ENCODE measurements at regions not wholly inside any gene's neighbourhood (a gene's known extent, or its start where the extent isn't known, plus 50 kb on each side); places are given as distances from the start of the nearest gene placed in this dataset.

- H3K4me1 Mint-ChIP-seq: no peaks in the 10 kb centered on the region
- no peak for DNase-seq
- Histone ChIP-seq H3K27me3 (replicated peaks in 1 of 2; ENCODE audit: control insufficient read depth in 2 of 2, extremely low read depth in 1 of 2, insufficient read depth in 2 of 2, low read length in 1 of 2) (no peaks in the 10 kb centered on the region), H3K9me3 (no peaks in the 10 kb centered on the region), H3K4me3 (ENCODE audit: control insufficient read depth in 1 of 2, extremely low read depth in 1 of 2, low read length in 1 of 2) (no peak overlapping the region), H3K4me1 (ENCODE audit: control insufficient read depth in 1 of 2, extremely low read depth in 1 of 2, insufficient read depth in 2 of 2, low read length in 2 of 2) (no peaks in the 10 kb centered on the region), H3K27ac (ENCODE audit: low read length) (no peak overlapping the region), H3K36me3 (ENCODE audit: control insufficient read depth in 2 of 2, extremely low read depth in 1 of 2, insufficient read depth in 1 of 2, low read length in 1 of 2) (no peaks in the 10 kb centered on the region)
- ChIA-PET POLR2A (no interaction called here), CTCF (no interaction called here)
- peaks cover 4 to 11% (median 8%) of the 10 kb centered on the region in 3 donors for H3K9me3 Mint-ChIP-seq
- H3K4me3 Mint-ChIP-seq: no peak overlapping the region
- no peaks in the 10 kb centered on the region for H3K27me3 Mint-ChIP-seq
- no CpG with 5 or more reads among the region's 6 CpGs for WGBS (ENCODE audit: insufficient coverage)
- no peak overlapping the region for H3K27ac Mint-ChIP-seq
- ATAC-seq (replicated peaks in 1 of 4): no peak
- no peaks in the 10 kb centered on the region for H3K36me3 Mint-ChIP-seq
These were observed 323.7 kb upstream of the KLF4 start for GRCh38 chr9:107813287-107813686.

- Mint-ChIP-seq H3K27me3 (no peaks in the 10 kb centered on the region), H3K4me3 (no peak overlapping the region), H3K4me1 (no peaks in the 10 kb centered on the region), H3K27ac (no peak overlapping the region), H3K36me3 (no peaks in the 10 kb centered on the region), H3K9me3 (peaks cover 6 to 16% (median 8%) of the 10 kb centered on the region in 3 donors)
- DNase-seq (no peak), ATAC-seq (replicated peaks in 1 of 4) (no peak)
- no peaks in the 10 kb centered on the region for H3K36me3 ChIP-seq (ENCODE audit: control insufficient read depth in 2 of 2, extremely low read depth in 1 of 2, insufficient read depth in 1 of 2, low read length in 1 of 2)
- H3K27ac ChIP-seq (ENCODE audit: low read length): no peak overlapping the region
- 92% methylated on average over 2 of the region's 6 CpGs for WGBS (ENCODE audit: insufficient coverage)
- CTCF ChIA-PET: no interaction called here
- no peaks in the 10 kb centered on the region for H3K4me1 ChIP-seq (ENCODE audit: control insufficient read depth in 1 of 2, extremely low read depth in 1 of 2, insufficient read depth in 2 of 2, low read length in 2 of 2)
- no peak overlapping the region for H3K4me3 ChIP-seq (ENCODE audit: control insufficient read depth in 1 of 2, extremely low read depth in 1 of 2, low read length in 1 of 2)
- no peaks in the 10 kb centered on the region for H3K9me3 ChIP-seq
- POLR2A ChIA-PET: no interaction called here
- H3K27me3 ChIP-seq (replicated peaks in 1 of 2; ENCODE audit: control insufficient read depth in 2 of 2, extremely low read depth in 1 of 2, insufficient read depth in 2 of 2, low read length in 1 of 2): no peaks in the 10 kb centered on the region
These were observed 320.9 kb upstream of the KLF4 start for GRCh38 chr9:107810461-107810961.

- Mint-ChIP-seq H3K4me1 (no peaks in the 10 kb centered on the region), H3K27ac (no peak overlapping the region), H3K36me3 (no peaks in the 10 kb centered on the region), H3K9me3 (peaks cover 6 to 16% (median 8%) of the 10 kb centered on the region in 3 donors), H3K4me3 (no peak overlapping the region), H3K27me3 (no peaks in the 10 kb centered on the region)
- DNase-seq: no peak
- Histone ChIP-seq H3K27me3 (replicated peaks in 1 of 2; ENCODE audit: control insufficient read depth in 2 of 2, extremely low read depth in 1 of 2, insufficient read depth in 2 of 2, low read length in 1 of 2) (no peaks in the 10 kb centered on the region), H3K9me3 (no peaks in the 10 kb centered on the region), H3K27ac (ENCODE audit: low read length) (no peak overlapping the region), H3K4me1 (ENCODE audit: control insufficient read depth in 1 of 2, extremely low read depth in 1 of 2, insufficient read depth in 2 of 2, low read length in 2 of 2) (no peaks in the 10 kb centered on the region), H3K36me3 (ENCODE audit: control insufficient read depth in 2 of 2, extremely low read depth in 1 of 2, insufficient read depth in 1 of 2, low read length in 1 of 2) (no peaks in the 10 kb centered on the region), H3K4me3 (ENCODE audit: control insufficient read depth in 1 of 2, extremely low read depth in 1 of 2, low read length in 1 of 2) (no peak overlapping the region)
- no peak for ATAC-seq (replicated peaks in 1 of 4)
- WGBS (ENCODE audit: insufficient coverage): 75% methylated on average over 2 of the region's 5 CpGs
- POLR2A ChIA-PET: no interaction called here
- CTCF ChIA-PET: no interaction called here
These were observed 320.4 kb upstream of the KLF4 start for GRCh38 chr9:107809871-107810460.

GRCh38 chr9:107807183-107807582, 317.6 kb upstream of the KLF4 start:
- no peaks in the 10 kb centered on the region for H3K36me3 Mint-ChIP-seq
- no peak overlapping the region for H3K27ac Mint-ChIP-seq
- no peaks in the 10 kb centered on the region for H3K27me3 ChIP-seq (replicated peaks in 1 of 2; ENCODE audit: control insufficient read depth in 2 of 2, extremely low read depth in 1 of 2, insufficient read depth in 2 of 2, low read length in 1 of 2)
- H3K4me1 ChIP-seq (ENCODE audit: control insufficient read depth in 1 of 2, extremely low read depth in 1 of 2, insufficient read depth in 2 of 2, low read length in 2 of 2): no peaks in the 10 kb centered on the region
- no peak overlapping the region for H3K4me3 ChIP-seq (ENCODE audit: control insufficient read depth in 1 of 2, extremely low read depth in 1 of 2, low read length in 1 of 2)
- no peak for DNase-seq
- ChIA-PET CTCF (no interaction called here), POLR2A (no interaction called here)
- no peaks in the 10 kb centered on the region for H3K4me1 Mint-ChIP-seq
- WGBS (ENCODE audit: insufficient coverage): 60% methylated on average over 1 of the region's 4 CpGs
- no peaks in the 10 kb centered on the region for H3K36me3 ChIP-seq (ENCODE audit: control insufficient read depth in 2 of 2, extremely low read depth in 1 of 2, insufficient read depth in 1 of 2, low read length in 1 of 2)
- no peak overlapping the region for H3K4me3 Mint-ChIP-seq
- no peaks in the 10 kb centered on the region for H3K27me3 Mint-ChIP-seq
- no peaks in the 10 kb centered on the region for H3K9me3 ChIP-seq
- no peak overlapping the region for H3K27ac ChIP-seq (ENCODE audit: low read length)
- no peak for ATAC-seq (replicated peaks in 1 of 4)
- peaks cover 8 to 11% (median 11%) of the 10 kb centered on the region in 3 donors for H3K9me3 Mint-ChIP-seq

- Mint-ChIP-seq H3K4me1 (no peaks in the 10 kb centered on the region), H3K27me3 (no peaks in the 10 kb centered on the region), H3K36me3 (no peaks in the 10 kb centered on the region), H3K27ac (no peak overlapping the region), H3K9me3 (peaks cover 8 to 14% (median 11%) of the 10 kb centered on the region in 3 donors), H3K4me3 (no peak overlapping the region)
- Histone ChIP-seq H3K36me3 (ENCODE audit: control insufficient read depth in 2 of 2, extremely low read depth in 1 of 2, insufficient read depth in 1 of 2, low read length in 1 of 2) (no peaks in the 10 kb centered on the region), H3K27me3 (replicated peaks in 1 of 2; ENCODE audit: control insufficient read depth in 2 of 2, extremely low read depth in 1 of 2, insufficient read depth in 2 of 2, low read length in 1 of 2) (no peaks in the 10 kb centered on the region), H3K9me3 (no peaks in the 10 kb centered on the region), H3K27ac (ENCODE audit: low read length) (no peak overlapping the region), H3K4me3 (ENCODE audit: control insufficient read depth in 1 of 2, extremely low read depth in 1 of 2, low read length in 1 of 2) (no peak overlapping the region), H3K4me1 (ENCODE audit: control insufficient read depth in 1 of 2, extremely low read depth in 1 of 2, insufficient read depth in 2 of 2, low read length in 2 of 2) (no peaks in the 10 kb centered on the region)
- ATAC-seq (replicated peaks in 1 of 4): no peak
- WGBS (ENCODE audit: insufficient coverage): no CpG with 5 or more reads among the region's 2 CpGs
- POLR2A ChIA-PET: no interaction called here
- no peak for DNase-seq
- CTCF ChIA-PET: no interaction called here
These were observed 315.6 kb upstream of the KLF4 start for GRCh38 chr9:107805201-107805600.

GRCh38 chr9:107794259-107794658, 304.7 kb upstream of the KLF4 start:
- ChIA-PET CTCF (no interaction called here), POLR2A (no interaction called here)
- Histone ChIP-seq H3K27ac (ENCODE audit: low read length) (no peak overlapping the region), H3K4me3 (ENCODE audit: control insufficient read depth in 1 of 2, extremely low read depth in 1 of 2, low read length in 1 of 2) (no peak overlapping the region), H3K36me3 (ENCODE audit: control insufficient read depth in 2 of 2, extremely low read depth in 1 of 2, insufficient read depth in 1 of 2, low read length in 1 of 2) (no peaks in the 10 kb centered on the region), H3K9me3 (no peaks in the 10 kb centered on the region), H3K27me3 (replicated peaks in 1 of 2; ENCODE audit: control insufficient read depth in 2 of 2, extremely low read depth in 1 of 2, insufficient read depth in 2 of 2, low read length in 1 of 2) (no peaks in the 10 kb centered on the region), H3K4me1 (ENCODE audit: control insufficient read depth in 1 of 2, extremely low read depth in 1 of 2, insufficient read depth in 2 of 2, low read length in 2 of 2) (no peaks in the 10 kb centered on the region)
- no peak for DNase-seq
- no peak for ATAC-seq (replicated peaks in 1 of 4)
- H3K27ac Mint-ChIP-seq: no peak overlapping the region
- WGBS (ENCODE audit: insufficient coverage): 83% methylated on average over 1 of the region's 2 CpGs
- no peaks in the 10 kb centered on the region for H3K27me3 Mint-ChIP-seq
- no peak overlapping the region for H3K4me3 Mint-ChIP-seq
- H3K4me1 Mint-ChIP-seq: no peaks in the 10 kb centered on the region
- peaks cover 0 to 3% (median 2%) of the 10 kb centered on the region in 3 donors for H3K9me3 Mint-ChIP-seq
- H3K36me3 Mint-ChIP-seq: no peaks in the 10 kb centered on the region

GRCh38 chr9:107793541-107793940, 304.0 kb upstream of the KLF4 start:
- Mint-ChIP-seq H3K27ac (no peak overlapping the region), H3K4me1 (no peaks in the 10 kb centered on the region), H3K4me3 (no peak overlapping the region), H3K36me3 (no peaks in the 10 kb centered on the region), H3K27me3 (no peaks in the 10 kb centered on the region), H3K9me3 (peaks cover 0 to 3% (median 2%) of the 10 kb centered on the region in 3 donors)
- DNase-seq (no peak), ATAC-seq (replicated peaks in 1 of 4) (no peak)
- POLR2A ChIA-PET: interaction anchor here in 1 of 2 donors (0.8 kb wide), 1 partner anchor 10 kb away, joined by 3 read pairs; no protein-coding TSS in a partner anchor
- H3K27me3 ChIP-seq (replicated peaks in 1 of 2; ENCODE audit: control insufficient read depth in 2 of 2, extremely low read depth in 1 of 2, insufficient read depth in 2 of 2, low read length in 1 of 2): no peaks in the 10 kb centered on the region
- WGBS (ENCODE audit: insufficient coverage): no CpG with 5 or more reads among the region's 1 CpG
- CTCF ChIA-PET: no interaction called here
- no peaks in the 10 kb centered on the region for H3K4me1 ChIP-seq (ENCODE audit: control insufficient read depth in 1 of 2, extremely low read depth in 1 of 2, insufficient read depth in 2 of 2, low read length in 2 of 2)
- H3K36me3 ChIP-seq (ENCODE audit: control insufficient read depth in 2 of 2, extremely low read depth in 1 of 2, insufficient read depth in 1 of 2, low read length in 1 of 2): no peaks in the 10 kb centered on the region
- H3K27ac ChIP-seq (ENCODE audit: low read length): no peak overlapping the region
- no peaks in the 10 kb centered on the region for H3K9me3 ChIP-seq
- no peak overlapping the region for H3K4me3 ChIP-seq (ENCODE audit: control insufficient read depth in 1 of 2, extremely low read depth in 1 of 2, low read length in 1 of 2)
